ENCODE measurements at regions not wholly inside any gene's neighbourhood (a gene's known extent, or its start where the extent isn't known, plus 50 kb on each side); places are given as distances from the start of the nearest gene placed in this dataset.

GRCh38 chr15:39406485-39406884 is 174.4 kb upstream of the THBS1 start:
- Histone ChIP-seq H3K27me3 (no peaks in the 10 kb centered on the region), H3K36me3 (no peaks in the 10 kb centered on the region), H3K27ac (no peak overlapping the region), H3K4me1 (no peaks in the 10 kb centered on the region), H3K9me3 (no peaks in the 10 kb centered on the region), H3K4me3 (no peak overlapping the region)
- in situ Hi-C loops (cut with MboI; ENCODE audit: low sequenced_read_pairs in 4 of 4) (no loop called here), intact Hi-C loops (cut with DNase I; ENCODE audit: low total_unique reads) (no loop called here)
- DNase-seq (no peak), ATAC-seq (no peak)
- TF ChIP-seq POLR2A (IDR thresholded peaks at IDR 0.05) (no peak), CTCF (IDR thresholded peaks at IDR 0.05 in 4 of 5, conservative IDR thresholded peaks at IDR 0.05 in 1 of 5) (no peak)

GRCh38 chr15:39407116-39407515 is 173.8 kb upstream of the THBS1 start:
- DNase-seq: no peak
- no peaks in the 10 kb centered on the region for H3K4me1 ChIP-seq
- no peaks in the 10 kb centered on the region for H3K27me3 ChIP-seq
- no peak overlapping the region for H3K4me3 ChIP-seq
- H3K36me3 ChIP-seq: no peaks in the 10 kb centered on the region
- no peak for ATAC-seq
- H3K27ac ChIP-seq: no peak overlapping the region
- in situ Hi-C loops (cut with MboI; ENCODE audit: low sequenced_read_pairs in 4 of 4): no loop called here
- intact Hi-C loops (cut with DNase I; ENCODE audit: low total_unique reads): no loop called here
- no peak for TF ChIP-seq POLR2A (IDR thresholded peaks at IDR 0.05)
- no peak for TF ChIP-seq CTCF (IDR thresholded peaks at IDR 0.05 in 4 of 5, conservative IDR thresholded peaks at IDR 0.05 in 1 of 5)
- H3K9me3 ChIP-seq: no peaks in the 10 kb centered on the region

GRCh38 chr15:39409876-39410530 is 170.9 kb upstream of the THBS1 start:
- H3K36me3 ChIP-seq: no peaks in the 10 kb centered on the region
- ATAC-seq (no peak), DNase-seq (no peak)
- TF ChIP-seq POLR2A (IDR thresholded peaks at IDR 0.05) (no peak), CTCF (IDR thresholded peaks at IDR 0.05 in 4 of 5, conservative IDR thresholded peaks at IDR 0.05 in 1 of 5) (no peak)
- H3K27ac ChIP-seq: no peak overlapping the region
- no peak overlapping the region for H3K4me3 ChIP-seq
- H3K4me1 ChIP-seq: no peaks in the 10 kb centered on the region
- intact Hi-C loops (cut with DNase I; ENCODE audit: low total_unique reads) (no loop called here), in situ Hi-C loops (cut with MboI; ENCODE audit: low sequenced_read_pairs in 4 of 4) (no loop called here)
- no peaks in the 10 kb centered on the region for H3K27me3 ChIP-seq
- H3K9me3 ChIP-seq: no peaks in the 10 kb centered on the region

GRCh38 chr15:39411102-39411989 is 169.5 kb upstream of the THBS1 start:
- intact Hi-C loops (cut with DNase I; ENCODE audit: low total_unique reads) (no loop called here), in situ Hi-C loops (cut with MboI; ENCODE audit: low sequenced_read_pairs in 4 of 4) (no loop called here)
- no peak overlapping the region for H3K4me3 ChIP-seq
- no peak overlapping the region for H3K27ac ChIP-seq
- DNase-seq: no peak
- no peak for ATAC-seq
- H3K36me3 ChIP-seq: no peaks in the 10 kb centered on the region
- no peaks in the 10 kb centered on the region for H3K27me3 ChIP-seq
- H3K4me1 ChIP-seq: no peaks in the 10 kb centered on the region
- no peak for TF ChIP-seq CTCF (IDR thresholded peaks at IDR 0.05 in 4 of 5, conservative IDR thresholded peaks at IDR 0.05 in 1 of 5)
- TF ChIP-seq POLR2A (IDR thresholded peaks at IDR 0.05): no peak
- H3K9me3 ChIP-seq: no peaks in the 10 kb centered on the region
